GM19043 (cell line): ENCODE measurements at regions not wholly inside any gene's neighbourhood (a gene's known extent, or its start where the extent isn't known, plus 50 kb on each side); places are given as distances from the start of the nearest gene placed in this dataset.
"Not testable (repeated sequence)": the region's sequence is repeated elsewhere in the genome, so short reads cannot be mapped to it uniquely, and the experiment has no call there.

ENCODE experiments used
- ATAC-seq: cut with Tn5 transposase; IDR thresholded peaks from one replicate; pipeline ENCODE4 v1.9.1; 2021; ENCODE audit warnings: low read depth; ENCODE audit not compliant: unreplicated experiment

GRCh38 chr11:107276077-107276476 is 181.5 kb downstream of the CWF19L2 start:
- no peak for ATAC-seq

- no peak for ATAC-seq
Observed at GRCh38 chr11:107275632-107276031, 182.0 kb downstream of the CWF19L2 start.

- ATAC-seq, result no peak
Observed at GRCh38 chr11:107274138-107274537, 183.5 kb downstream of the CWF19L2 start.

GRCh38 chr11:107272561-107272960 is 185.1 kb downstream of the CWF19L2 start:
- no peak for ATAC-seq

GRCh38 chr11:107271425-107271824 is 186.2 kb downstream of the CWF19L2 start:
- ATAC-seq, result no peak

- ATAC-seq, result no peak
Observed at GRCh38 chr11:107268977-107269376, 188.6 kb downstream of the CWF19L2 start.

- ATAC-seq, result no peak
Observed at GRCh38 chr11:107266455-107266854, 191.2 kb downstream of the CWF19L2 start.

- ATAC-seq, result no peak
Observed at GRCh38 chr11:107265591-107266121, 192.0 kb downstream of the CWF19L2 start.

GRCh38 chr11:107263844-107264563 is 193.6 kb downstream of the CWF19L2 start:
- ATAC-seq, result peak; percentile 43

GRCh38 chr11:107259811-107260221 is 197.8 kb downstream of the CWF19L2 start:
- no peak for ATAC-seq

- ATAC-seq, result no peak
Observed at GRCh38 chr11:107257710-107258109, 199.9 kb downstream of the CWF19L2 start.

GRCh38 chr11:107253661-107254060 is 204.0 kb downstream of the CWF19L2 start:
- ATAC-seq, result not testable (repeated sequence)

GRCh38 chr11:107252429-107253161 is 205.0 kb downstream of the CWF19L2 start:
- ATAC-seq, result no peak

- ATAC-seq, result no peak
Observed at GRCh38 chr11:107251298-107251697, 206.3 kb downstream of the CWF19L2 start.

- no peak for ATAC-seq
Observed at GRCh38 chr11:107250017-107250416, 207.6 kb downstream of the CWF19L2 start.

GRCh38 chr11:107249054-107249453 is 208.6 kb downstream of the CWF19L2 start:
- ATAC-seq, result no peak

GRCh38 chr11:107247167-107247861 is 210.3 kb downstream of the CWF19L2 start:
- ATAC-seq, result no peak

- no peak for ATAC-seq
Observed at GRCh38 chr11:107243929-107244328, 213.7 kb downstream of the CWF19L2 start.

- no peak for ATAC-seq
Observed at GRCh38 chr11:107232451-107232850, 214.2 kb upstream of the GUCY1A2 start.

- no peak for ATAC-seq
Observed at GRCh38 chr11:107224836-107225235, 206.6 kb upstream of the GUCY1A2 start.

GRCh38 chr11:107222916-107223460 is 204.7 kb upstream of the GUCY1A2 start:
- ATAC-seq, result no peak
